H9 (cell line): ENCODE measurements at regions not wholly inside any gene's neighbourhood (a gene's known extent, or its start where the extent isn't known, plus 50 kb on each side); places are given as distances from the start of the nearest gene placed in this dataset.

Source experiments
- DNase-seq: peaks from one replicate; pipeline ENCODE4 v3.0.0-alpha.2; 2017
- H2AFZ ChIP-seq: one replicate; pipeline ENCODE4 v1.6.1; 2013; ENCODE audit warnings: mild to moderate bottlenecking, low read length, control low read depth, moderate library complexity
- H2AK5ac ChIP-seq: 2 replicates; pipeline ENCODE4 v1.6.1; 2013; ENCODE audit warnings: low read length, control low read depth, mixed read lengths; ENCODE audit not compliant: insufficient read length
- H2BK120ac ChIP-seq: one replicate; pipeline ENCODE4 v1.6.1; 2013; ENCODE audit warnings: low read depth, mild to moderate bottlenecking, low read length, control low read depth, inconsistent platforms; ENCODE audit not compliant: poor library complexity, severe bottlenecking
- H2BK12ac ChIP-seq: 2 replicates; pipeline ENCODE4 v1.6.1; 2013; ENCODE audit warnings: low read length, control low read depth, mixed read lengths, low read depth; ENCODE audit not compliant: insufficient read length
- H2BK15ac ChIP-seq: 2 replicates; pipeline ENCODE4 v1.6.1; 2013; ENCODE audit warnings: low read depth, low read length, control low read depth
- H2BK20ac ChIP-seq: one replicate; pipeline ENCODE4 v1.6.1; 2013; ENCODE audit warnings: low read depth, mild to moderate bottlenecking, low read length, control low read depth, inconsistent platforms; ENCODE audit not compliant: poor library complexity, severe bottlenecking
- H2BK5ac ChIP-seq: 2 replicates; pipeline ENCODE4 v1.6.1; 2013; ENCODE audit warnings: low read length, control low read depth, mixed read lengths; ENCODE audit not compliant: insufficient read length
- H3K14ac ChIP-seq: 2 replicates; pipeline ENCODE4 v1.6.1; 2013; ENCODE audit warnings: low read length, control low read depth; ENCODE audit not compliant: insufficient read depth
- H3K18ac ChIP-seq: 2 replicates; pipeline ENCODE4 v1.6.1; 2013; ENCODE audit warnings: low read depth, mild to moderate bottlenecking, mixed read lengths, low read length, control low read depth; ENCODE audit not compliant: insufficient read length
- H3K23ac ChIP-seq: 2 replicates; pipeline ENCODE4 v1.6.1; 2013; ENCODE audit warnings: low read length, control low read depth, mixed read lengths, low read depth; ENCODE audit not compliant: insufficient read length
- H3K23me2 ChIP-seq: 2 replicates; pipeline ENCODE4 v1.6.1; 2013; ENCODE audit warnings: low read depth, mild to moderate bottlenecking, mixed read lengths, low read length, control low read depth; ENCODE audit not compliant: insufficient read length, poor library complexity, severe bottlenecking
- H3K27ac ChIP-seq: 2 replicates; pipeline ENCODE4 v1.5.1; 2013; ENCODE audit warnings: low read length, control low read depth, mixed read lengths, low read depth; ENCODE audit not compliant: insufficient read length
- H3K27me3 ChIP-seq: 2 replicates; pipeline ENCODE4 v1.6.1; 2013; ENCODE audit warnings: low read length, control low read depth, inconsistent platforms; ENCODE audit not compliant: insufficient read depth
- H3K4ac ChIP-seq: 2 replicates; pipeline ENCODE4 v1.6.1; 2013; ENCODE audit warnings: low read depth, mild to moderate bottlenecking, control low read depth, inconsistent platforms, low read length, moderate library complexity
- H3K4me1 ChIP-seq: 2 replicates; pipeline ENCODE4 v1.6.1; 2013; ENCODE audit warnings: low read length, control low read depth, inconsistent platforms; ENCODE audit not compliant: insufficient read depth
- H3K4me2 ChIP-seq: 2 replicates; pipeline ENCODE4 v1.6.1; 2013; ENCODE audit warnings: low read length, control low read depth, mixed read lengths; ENCODE audit not compliant: insufficient read length, insufficient read depth
- H3K56ac ChIP-seq: 2 replicates; pipeline ENCODE4 v1.6.1; 2013; ENCODE audit warnings: low read depth, mild to moderate bottlenecking, mixed read lengths, low read length, control low read depth; ENCODE audit not compliant: insufficient read length
- H3K79me1 ChIP-seq: 2 replicates; pipeline ENCODE4 v1.6.1; 2013; ENCODE audit warnings: low read depth, mild to moderate bottlenecking, moderate library complexity, low read length, control low read depth, inconsistent platforms; ENCODE audit not compliant: insufficient read depth, poor library complexity, severe bottlenecking
- H3K79me2 ChIP-seq: 2 replicates; pipeline ENCODE4 v1.6.1; 2013; ENCODE audit warnings: low read length, control low read depth, inconsistent platforms; ENCODE audit not compliant: insufficient read depth
- H3K9ac ChIP-seq: 2 replicates; pipeline ENCODE4 v1.6.1; 2013; ENCODE audit warnings: low read length, control low read depth, mixed read lengths; ENCODE audit not compliant: insufficient read length; ENCODE audit errors: extremely low read depth
- H3K9me3 ChIP-seq: one replicate; pipeline ENCODE4 v1.6.1; 2013; ENCODE audit warnings: low read depth, low read length, inconsistent platforms; ENCODE audit not compliant: control insufficient read depth
- H3T11ph ChIP-seq: one replicate; pipeline ENCODE4 v1.6.1; 2013; ENCODE audit warnings: mild to moderate bottlenecking, low read length, control low read depth, inconsistent platforms
- H4K20me1 ChIP-seq: one replicate; pipeline ENCODE4 v1.6.1; 2013; ENCODE audit not compliant: control insufficient read depth, insufficient read length, insufficient read depth
- H4K5ac ChIP-seq: 2 replicates; pipeline ENCODE4 v1.6.1; 2013; ENCODE audit warnings: low read depth, mild to moderate bottlenecking, mixed read lengths, low read length, control low read depth; ENCODE audit not compliant: insufficient read length
- H4K8ac ChIP-seq: replicated peaks from 2 replicates; pipeline ENCODE4 v1.6.1; 2013; ENCODE audit warnings: low read length, control low read depth, mixed read lengths, low read depth; ENCODE audit not compliant: insufficient read length
- H4K91ac ChIP-seq: 2 replicates; pipeline ENCODE4 v1.6.1; 2013; ENCODE audit warnings: low read depth, mild to moderate bottlenecking, moderate library complexity, mixed read lengths, low read length, control low read depth; ENCODE audit not compliant: insufficient read length
- H3K27ac Mint-ChIP-seq, 3 experiments: 2 replicates in 2 of 3; 3 replicates in 1 of 3; pipeline ENCODE4 v1.8.0; 2020 to 2021; ENCODE audit warnings: mixed read lengths in 3 of 3, mild to moderate bottlenecking in 1 of 3, moderate library complexity in 1 of 3
- H3K27me3 Mint-ChIP-seq: 2 replicates; pipeline ENCODE4 v1.8.0; 2021; ENCODE audit warnings: low read depth, mild to moderate bottlenecking, moderate library complexity, mixed read lengths
- H3K36me3 Mint-ChIP-seq, 3 experiments: 2 replicates in 2 of 3; 3 replicates in 1 of 3; pipeline ENCODE4 v1.8.0; 2020 to 2021; ENCODE audit warnings: low read depth in 3 of 3, mixed read lengths in 3 of 3; ENCODE audit not compliant: insufficient read depth in 1 of 3
- H3K4me1 Mint-ChIP-seq, 2 experiments: 2 replicates each; pipeline ENCODE4 v1.8.0; 2020; ENCODE audit warnings: mixed read lengths in 2 of 2
- H3K4me3 Mint-ChIP-seq, 2 experiments: 2 replicates in 1 of 2; 3 replicates in 1 of 2; pipeline ENCODE4 v1.8.0; 2020 to 2021; ENCODE audit warnings: mild to moderate bottlenecking in 2 of 2, mixed read lengths in 2 of 2, moderate library complexity in 1 of 2
- H3K9me3 Mint-ChIP-seq, 2 experiments: 2 replicates in 1 of 2; 3 replicates in 1 of 2; pipeline ENCODE4 v1.8.0; 2020; ENCODE audit warnings: mild to moderate bottlenecking in 2 of 2, mixed read lengths in 2 of 2, moderate library complexity in 1 of 2
- CTCF ChIP-seq: fragments of 200-600 bp; sonication (generic); conservative IDR thresholded peaks from 3 replicates; pipeline ENCODE4 v1.8.0; 2021; ENCODE audit warnings: antibody characterized with exemption, mild to moderate bottlenecking
- WGBS: extraction: QIAGEN DNeasy Blood & Tissue Kit; methylation state at CpG from one replicate; pipeline ENCODE4 v1.1.7; 2013; ENCODE audit warnings: missing lambda C conversion rate, low lambda C conversion rate, mixed read lengths; ENCODE audit not compliant: insufficient read length; ENCODE audit errors: extremely low coverage; 5-methylcytosine and 5-hydroxymethylcytosine counted together

GRCh38 chr15:62348118-62348517 lies 183.0 kb upstream of the C2CD4B start:
- no peak for TF ChIP-seq CTCF
- no peak overlapping the region for H2BK120ac ChIP-seq
- H2BK15ac ChIP-seq = no peak overlapping the region
- H3K18ac ChIP-seq = no peak overlapping the region
- no peaks in the 10 kb centered on the region for H3K4me1 ChIP-seq
- H3K23ac ChIP-seq = no peak overlapping the region
- Mint-ChIP-seq H3K9me3 (no peaks in the 10 kb centered on the region), H3K4me1 (peaks cover 8 to 12% of the 10 kb centered on the region in 2 experiments), H3K4me3 (no peak overlapping the region), H3K36me3 (0 out of 7 replicates have a peak, but pooled peaks cover 0 to 2% (median 0%) of the 10 kb centered on the region in 3 experiments), H3K27ac (no peak overlapping the region; a peak in 2 of 7 replicates), H3K27me3 (no peaks in the 10 kb centered on the region; the same call in 1 of the 2 replicates)
- H3K27ac ChIP-seq = no peak overlapping the region
- no peak overlapping the region for H2BK12ac ChIP-seq
- no peaks in the 10 kb centered on the region for H3K23me2 ChIP-seq
- WGBS = no CpG with 5 or more reads among the region's 3 CpGs
- H3K14ac ChIP-seq = no peak overlapping the region
- no peak overlapping the region for H3K9ac ChIP-seq
- no peak overlapping the region for H2AK5ac ChIP-seq
- no peak overlapping the region for H3T11ph ChIP-seq
- no peaks in the 10 kb centered on the region for H3K79me2 ChIP-seq
- no peak overlapping the region for H2BK20ac ChIP-seq
- no peak overlapping the region for H2BK5ac ChIP-seq
- no peak overlapping the region for H3K56ac ChIP-seq
- H4K20me1 ChIP-seq = no peaks in the 10 kb centered on the region
- no peak overlapping the region for H3K4ac ChIP-seq
- no peak overlapping the region for H3K4me2 ChIP-seq
- no peaks in the 10 kb centered on the region for H3K9me3 ChIP-seq
- no peaks in the 10 kb centered on the region for H3K27me3 ChIP-seq
- H4K5ac ChIP-seq = no peak overlapping the region
- DNase-seq = no peak
- no peak overlapping the region for H2AFZ ChIP-seq
- no peak overlapping the region for H4K91ac ChIP-seq
- H4K8ac ChIP-seq = no peak overlapping the region
- H3K79me1 ChIP-seq = no peaks in the 10 kb centered on the region
